NB4 (cell line): ENCODE measurements at regions not wholly inside any gene's neighbourhood (a gene's known extent, or its start where the extent isn't known, plus 50 kb on each side); places are given as distances from the start of the nearest gene placed in this dataset.

Source experiments
- POLR2A ChIP-seq: IDR thresholded peaks from 2 replicates; pipeline ENCODE4 v1.6.1; 2011; ENCODE audit warnings: mild to moderate bottlenecking; ENCODE audit not compliant: insufficient read length; ENCODE audit errors: extremely low read depth
- TF ChIP-seq, protein P1 (sequence below): IDR thresholded peaks from one replicate; pipeline ENCODE4 v1.5.1; 2012; ENCODE audit warnings: low read depth, low read length

DNA sequence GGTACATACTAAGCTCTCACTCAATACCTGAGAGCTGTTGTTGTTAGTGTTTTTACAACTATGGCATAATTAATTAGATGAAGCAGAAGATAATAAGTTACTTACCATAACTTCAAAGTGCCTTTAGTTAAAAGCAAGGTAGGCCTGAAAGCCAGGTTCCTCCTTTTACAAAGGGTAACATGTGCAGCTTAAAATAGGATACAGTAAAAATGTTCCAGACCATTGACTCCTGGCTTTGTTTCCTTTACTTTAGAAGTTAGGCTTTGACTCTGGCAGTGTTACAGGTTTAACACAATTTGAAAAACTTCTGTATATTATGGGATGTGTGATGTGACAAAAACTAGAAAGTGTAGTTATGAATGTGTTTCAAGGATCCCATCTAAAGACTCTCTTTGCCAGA, 522.5 kb downstream of the EPM2A start:
- TF ChIP-seq, protein P1, sequence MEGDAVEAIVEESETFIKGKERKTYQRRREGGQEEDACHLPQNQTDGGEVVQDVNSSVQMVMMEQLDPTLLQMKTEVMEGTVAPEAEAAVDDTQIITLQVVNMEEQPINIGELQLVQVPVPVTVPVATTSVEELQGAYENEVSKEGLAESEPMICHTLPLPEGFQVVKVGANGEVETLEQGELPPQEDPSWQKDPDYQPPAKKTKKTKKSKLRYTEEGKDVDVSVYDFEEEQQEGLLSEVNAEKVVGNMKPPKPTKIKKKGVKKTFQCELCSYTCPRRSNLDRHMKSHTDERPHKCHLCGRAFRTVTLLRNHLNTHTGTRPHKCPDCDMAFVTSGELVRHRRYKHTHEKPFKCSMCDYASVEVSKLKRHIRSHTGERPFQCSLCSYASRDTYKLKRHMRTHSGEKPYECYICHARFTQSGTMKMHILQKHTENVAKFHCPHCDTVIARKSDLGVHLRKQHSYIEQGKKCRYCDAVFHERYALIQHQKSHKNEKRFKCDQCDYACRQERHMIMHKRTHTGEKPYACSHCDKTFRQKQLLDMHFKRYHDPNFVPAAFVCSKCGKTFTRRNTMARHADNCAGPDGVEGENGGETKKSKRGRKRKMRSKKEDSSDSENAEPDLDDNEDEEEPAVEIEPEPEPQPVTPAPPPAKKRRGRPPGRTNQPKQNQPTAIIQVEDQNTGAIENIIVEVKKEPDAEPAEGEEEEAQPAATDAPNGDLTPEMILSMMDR = no peak
- no peak for TF ChIP-seq POLR2A
